ENCODE measurements at regions not wholly inside any gene's neighbourhood (a gene's known extent, or its start where the extent isn't known, plus 50 kb on each side); places are given as distances from the start of the nearest gene placed in this dataset.
"Not testable (repeated sequence)": the region's sequence is repeated elsewhere in the genome, so short reads cannot be mapped to it uniquely, and the experiment has no call there.

GRCh38 chr6:19562468-19562867 lies 274.7 kb upstream of the ID4 start:
- no peak for DNase-seq

DNA sequence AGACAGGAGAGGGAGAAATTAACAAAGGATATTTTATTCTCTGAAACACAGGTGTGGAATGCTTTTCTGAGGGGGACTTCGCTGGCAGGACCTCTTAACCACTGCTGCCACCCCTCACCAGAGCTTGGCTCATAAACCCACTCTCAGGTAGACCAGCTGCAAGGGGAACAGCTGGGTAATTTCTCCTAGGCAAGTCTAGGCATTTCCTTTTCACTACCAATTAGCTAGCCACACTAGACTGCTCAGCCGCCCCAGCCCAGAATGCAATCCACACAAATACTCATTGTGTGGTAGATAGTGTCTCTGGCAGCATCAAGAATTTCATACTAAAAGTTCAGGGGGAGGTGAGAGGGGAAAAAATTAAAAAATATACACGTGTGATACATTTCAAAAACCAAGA lies 267.6 kb upstream of the ID4 start:
- no peak for DNase-seq

- no peak for DNase-seq
These were observed 266.0 kb upstream of the ID4 start for GRCh38 chr6:19571176-19571575.

DNA sequence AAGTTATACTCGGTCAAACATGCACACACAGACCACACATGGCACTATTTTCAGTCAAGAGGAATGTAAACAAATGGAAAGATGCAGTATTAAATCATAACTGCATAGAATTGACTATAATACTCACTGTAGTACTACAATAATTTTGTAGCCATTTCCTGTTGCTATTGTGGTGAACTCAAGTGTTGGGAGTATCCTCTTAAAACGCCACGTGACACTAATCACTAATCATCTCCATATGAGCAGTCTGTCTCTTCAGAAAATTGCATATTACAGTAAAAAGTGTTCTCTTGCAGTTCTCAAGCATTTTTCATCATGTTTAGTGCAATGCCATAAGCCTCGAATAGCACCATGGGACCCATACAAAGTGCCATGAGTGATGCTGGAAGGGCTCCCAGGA lies 258.7 kb upstream of the ID4 start:
- DNase-seq, result no peak

DNA sequence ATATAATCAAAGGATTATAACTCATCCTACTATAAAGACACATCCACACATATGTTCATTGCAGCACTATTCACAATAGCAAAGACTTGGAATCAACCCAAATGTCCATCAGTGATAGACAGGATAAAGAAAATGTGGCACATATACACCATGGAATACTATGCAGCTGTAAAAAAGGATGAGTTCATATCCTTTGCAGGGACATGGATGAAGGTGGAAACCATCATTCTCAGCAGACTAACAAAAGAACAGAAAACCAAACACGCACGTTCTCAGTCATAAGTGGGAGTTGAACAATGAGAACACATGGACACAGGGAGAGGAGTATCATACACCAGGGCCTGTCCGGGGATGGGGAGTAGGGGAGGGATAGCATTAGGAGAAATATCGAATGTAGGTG lies 253.0 kb upstream of the ID4 start:
- DNase-seq, result not testable (repeated sequence)

GRCh38 chr6:19587238-19587942 lies 249.8 kb upstream of the ID4 start:
- DNase-seq, result no peak

DNA sequence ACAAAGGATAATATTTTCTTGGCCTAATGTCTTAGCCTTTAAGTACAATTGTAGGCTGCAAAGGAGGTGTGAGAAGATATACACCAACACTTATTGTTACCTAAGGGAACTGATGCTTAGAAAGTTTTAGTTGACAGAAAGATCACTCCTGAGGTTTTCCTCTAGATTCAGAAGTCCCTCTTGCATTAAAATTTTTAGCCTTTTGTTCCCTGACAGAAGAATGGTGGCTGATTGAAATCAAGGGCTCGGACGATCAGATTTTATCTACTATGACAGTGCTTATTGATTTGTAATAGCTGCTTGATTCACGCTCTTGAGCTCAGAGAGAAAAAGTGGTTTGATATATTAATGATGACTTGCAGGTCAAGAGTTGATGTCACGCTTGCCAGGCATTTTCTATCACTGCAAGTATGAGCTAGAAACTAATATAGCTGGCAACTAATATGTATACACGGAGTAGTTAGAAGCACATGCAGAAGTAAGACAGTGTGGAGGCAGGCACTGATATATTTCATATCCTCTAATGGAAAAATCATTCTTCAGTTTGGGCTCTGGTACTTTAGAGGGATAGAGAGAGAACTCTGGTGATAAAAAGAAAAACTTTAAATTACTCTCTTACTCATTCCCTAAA lies 246.6 kb upstream of the ID4 start:
- no peak for DNase-seq

DNA sequence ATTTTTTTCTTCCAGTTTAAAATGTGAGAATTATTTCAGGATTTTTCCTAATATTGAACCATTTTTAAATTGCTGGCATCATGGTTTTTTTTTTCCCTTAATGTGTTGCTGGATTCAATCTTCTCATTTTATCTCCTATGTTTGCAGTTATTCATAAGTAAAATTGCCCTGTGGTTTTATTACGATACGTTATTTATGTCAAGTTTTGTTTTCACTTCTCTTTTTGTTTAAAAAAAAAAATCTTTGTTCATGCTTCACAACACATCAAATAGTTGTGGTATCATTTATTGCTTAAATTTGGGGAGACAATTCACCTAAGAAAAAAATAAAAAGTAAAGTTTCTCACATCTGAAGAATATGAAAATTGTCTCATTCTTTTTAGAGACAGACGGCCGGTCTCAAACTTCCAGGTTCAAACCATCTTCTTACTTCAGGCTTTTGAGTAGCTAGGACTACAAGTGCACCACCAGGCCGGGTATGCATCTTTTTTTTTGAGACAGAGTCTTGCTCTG lies 239.3 kb upstream of the ID4 start:
- no peak for DNase-seq

DNA sequence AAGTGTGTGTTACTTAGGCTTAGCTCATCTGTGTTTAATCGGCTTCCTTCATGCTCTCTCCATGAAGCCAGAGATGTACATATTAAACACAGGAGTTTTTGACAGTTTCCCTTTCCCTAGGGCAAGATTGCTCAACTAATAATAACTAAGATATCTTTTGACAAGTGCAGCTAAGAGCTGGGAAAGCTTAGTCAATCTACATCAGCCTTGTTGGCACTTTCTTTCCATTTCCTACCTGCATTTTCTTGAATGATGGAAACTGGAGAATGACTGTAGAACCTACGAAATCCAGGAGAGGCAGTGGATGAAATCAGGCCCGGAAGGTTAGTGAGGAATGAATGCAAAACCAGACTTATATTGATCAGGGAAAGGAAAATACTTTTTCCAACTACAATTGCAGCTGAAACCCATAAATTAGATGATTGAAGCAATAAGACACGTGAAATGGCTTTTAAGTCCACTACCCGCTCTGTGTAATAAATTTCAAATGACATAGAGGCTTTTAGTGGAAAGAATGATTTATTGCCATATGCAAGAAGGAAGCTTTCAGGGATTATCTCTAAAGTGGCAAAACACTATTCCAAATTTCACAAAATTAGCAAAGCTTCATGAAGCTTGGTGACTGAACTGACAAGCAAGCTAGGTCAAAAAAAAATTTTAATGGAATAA lies 237.2 kb upstream of the ID4 start:
- no peak for DNase-seq

DNA sequence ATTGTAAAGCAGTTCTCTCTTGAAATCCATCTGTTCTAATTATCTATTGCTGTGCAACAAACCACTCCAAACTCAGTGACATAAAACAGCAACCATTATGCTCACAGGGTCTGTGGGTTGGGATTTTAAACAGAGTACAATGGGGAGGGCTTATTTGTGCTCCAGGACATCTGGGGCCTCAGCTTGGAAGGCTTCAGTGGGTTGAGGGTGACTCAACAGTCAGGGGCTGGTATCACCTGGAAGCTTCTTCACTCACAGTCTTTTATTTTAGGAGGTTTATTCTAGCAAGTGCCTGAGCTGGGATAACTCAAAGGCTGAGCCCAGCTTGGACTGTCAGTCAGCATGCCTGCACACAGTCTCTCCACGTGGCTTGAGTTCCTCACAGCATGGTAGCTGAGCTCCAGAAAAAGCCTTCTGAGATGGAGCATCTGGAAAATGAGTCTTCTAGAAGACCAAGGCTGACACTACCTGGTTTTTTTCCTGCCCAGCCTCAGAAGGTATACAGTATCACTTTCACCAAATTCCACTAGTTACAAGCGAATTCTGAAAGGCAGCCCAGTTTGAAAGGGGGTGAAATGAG lies 234.6 kb upstream of the ID4 start:
- no peak for DNase-seq

GRCh38 chr6:19603721-19604120 lies 233.4 kb upstream of the ID4 start:
- DNase-seq, result no peak

DNA sequence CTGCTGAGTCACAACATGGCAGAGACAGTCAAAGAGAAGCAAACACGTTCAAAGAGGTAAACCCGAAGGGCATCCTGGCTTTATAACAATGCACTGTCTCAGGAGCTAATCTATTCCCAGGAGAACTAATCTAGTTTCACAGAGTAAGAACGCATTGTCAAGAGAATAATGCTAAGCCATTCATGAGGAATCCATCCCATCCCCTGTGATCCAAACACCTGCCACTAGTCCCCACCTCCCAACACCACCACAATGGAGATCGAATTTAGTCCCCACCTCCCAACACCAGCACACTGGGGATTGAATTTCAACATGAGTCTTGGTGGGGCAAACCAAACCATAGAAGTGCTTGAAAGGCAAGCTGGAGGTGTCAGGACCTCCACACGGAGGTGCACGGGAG lies 231.5 kb upstream of the ID4 start:
- DNase-seq, result no peak

DNA sequence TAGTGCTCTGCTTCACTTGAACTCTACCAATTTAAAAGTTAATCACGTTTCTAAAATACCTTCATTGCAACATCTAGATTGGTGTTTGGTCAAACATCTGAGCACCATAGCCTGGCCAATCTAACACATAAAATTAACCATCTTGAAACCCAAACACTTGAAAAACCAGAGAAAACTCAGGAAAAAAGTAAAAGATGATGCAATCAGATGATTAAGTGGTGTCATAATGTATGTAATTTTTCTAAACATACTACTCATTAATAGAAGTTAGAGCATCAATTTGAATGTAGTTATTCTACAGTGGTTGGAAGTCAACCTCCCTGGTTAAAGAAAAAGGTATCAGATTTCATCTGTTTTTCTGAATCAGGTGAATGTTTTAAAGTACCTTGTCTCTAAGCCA lies 228.6 kb upstream of the ID4 start:
- DNase-seq, result no peak

GRCh38 chr6:19609972-19610641 lies 227.1 kb upstream of the ID4 start:
- no peak for DNase-seq

- not testable (repeated sequence) for DNase-seq
These were observed 224.3 kb upstream of the ID4 start for GRCh38 chr6:19612672-19613466.

- DNase-seq, result no peak
These were observed 223.5 kb upstream of the ID4 start for GRCh38 chr6:19613678-19614077.

DNA sequence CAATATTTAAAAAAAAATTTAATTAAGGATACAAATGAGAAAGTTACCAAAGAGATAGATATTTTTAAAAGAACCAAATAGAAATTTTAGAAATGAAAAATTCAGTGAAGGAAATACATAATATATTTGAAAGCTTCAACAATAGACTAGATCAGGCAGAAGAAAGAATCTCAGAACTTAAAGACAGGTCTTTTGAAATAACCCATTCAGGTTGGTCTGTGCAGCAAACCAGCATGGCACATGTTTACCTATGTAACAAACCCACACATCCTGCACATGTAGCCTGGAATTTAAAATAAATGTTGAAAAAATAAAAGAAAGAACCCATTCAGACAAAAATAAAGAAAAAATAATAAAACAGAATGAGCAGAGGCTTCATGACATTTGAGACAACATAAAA lies 221.1 kb upstream of the ID4 start:
- no peak for DNase-seq

DNA sequence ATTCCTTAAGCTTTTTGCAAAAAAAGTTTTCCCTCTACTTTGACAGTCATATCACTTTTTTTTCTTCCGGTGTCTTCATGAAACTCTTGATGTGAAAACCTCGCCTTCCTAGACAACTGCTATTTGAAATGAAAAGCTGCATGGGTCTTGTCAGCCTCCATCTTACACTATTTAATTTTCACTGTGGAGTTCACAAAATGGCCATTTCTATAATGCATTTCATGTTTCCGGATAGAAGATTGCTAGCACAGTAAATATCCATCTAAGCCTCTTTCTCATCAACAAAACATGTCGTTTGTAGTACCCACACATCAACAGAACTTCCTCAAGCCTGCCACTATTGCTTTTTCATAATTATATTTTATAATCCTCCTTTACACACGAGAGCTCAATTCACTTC lies 204.9 kb upstream of the ID4 start:
- no peak for DNase-seq

DNA sequence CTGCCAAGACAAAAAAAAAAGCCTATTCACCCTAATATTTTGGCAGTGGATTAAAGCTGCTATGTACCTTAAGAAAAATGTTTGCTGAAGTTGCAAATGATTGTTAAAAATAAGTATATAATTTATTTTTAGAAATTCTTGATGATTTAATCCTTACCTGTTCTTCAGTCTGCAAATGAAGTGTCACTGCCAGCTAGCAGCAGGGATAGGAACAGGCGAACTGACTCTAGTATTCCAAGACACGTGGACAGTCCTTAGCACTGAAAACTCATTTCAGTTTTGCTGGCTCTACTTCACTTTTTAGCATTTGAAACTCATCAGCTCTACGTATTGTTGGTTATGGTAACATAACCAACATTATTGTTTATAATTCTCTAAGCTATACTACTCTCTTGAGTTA lies 204.4 kb upstream of the ID4 start:
- no peak for DNase-seq

GRCh38 chr6:19635728-19636127 lies 201.4 kb upstream of the ID4 start:
- no peak for DNase-seq

DNA sequence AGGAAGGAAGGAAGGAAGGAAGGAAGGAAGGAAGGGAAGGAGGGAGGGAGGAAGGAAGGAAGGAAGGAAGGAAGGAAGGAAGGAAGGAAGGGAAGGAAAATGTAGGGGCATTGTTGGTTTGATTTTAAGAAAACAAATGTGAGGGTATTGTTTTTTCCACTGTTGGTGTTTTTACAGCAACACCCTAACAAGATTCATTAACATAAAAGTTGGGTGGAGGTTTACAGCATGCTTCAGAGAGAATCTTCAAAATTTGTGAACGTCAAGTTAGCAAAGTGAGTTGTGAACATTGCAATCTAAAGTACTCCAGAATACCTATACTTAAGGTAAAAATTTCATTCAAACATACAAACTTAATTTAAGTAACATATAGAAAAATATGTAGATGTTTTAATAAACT lies 200.2 kb upstream of the ID4 start:
- no peak for DNase-seq

DNA sequence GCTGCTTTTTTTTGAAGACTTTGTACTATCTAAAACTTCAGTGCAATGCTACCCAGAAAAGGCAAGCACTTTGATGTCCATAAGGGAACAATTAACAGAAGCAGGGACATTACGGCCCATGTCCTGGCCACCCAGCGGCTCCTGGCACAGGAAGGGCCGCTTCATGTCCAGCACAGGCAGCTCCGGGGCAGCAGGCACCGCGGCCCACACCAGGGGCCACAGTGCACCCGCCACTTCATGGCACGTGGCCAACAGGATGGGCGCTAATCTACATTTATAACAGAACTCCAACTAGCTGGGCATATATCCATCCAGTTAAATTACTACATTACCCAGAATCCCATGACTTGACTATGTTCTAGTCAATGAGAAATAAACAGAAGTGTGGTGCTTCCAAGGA lies 198.2 kb upstream of the ID4 start:
- no peak for DNase-seq

- no peak for DNase-seq
These were observed 193.9 kb upstream of the ID4 start for GRCh38 chr6:19643287-19643686.
